ENCODE measurements at regions not wholly inside any gene's neighbourhood (a gene's known extent, or its start where the extent isn't known, plus 50 kb on each side); places are given as distances from the start of the nearest gene placed in this dataset.

DNA sequence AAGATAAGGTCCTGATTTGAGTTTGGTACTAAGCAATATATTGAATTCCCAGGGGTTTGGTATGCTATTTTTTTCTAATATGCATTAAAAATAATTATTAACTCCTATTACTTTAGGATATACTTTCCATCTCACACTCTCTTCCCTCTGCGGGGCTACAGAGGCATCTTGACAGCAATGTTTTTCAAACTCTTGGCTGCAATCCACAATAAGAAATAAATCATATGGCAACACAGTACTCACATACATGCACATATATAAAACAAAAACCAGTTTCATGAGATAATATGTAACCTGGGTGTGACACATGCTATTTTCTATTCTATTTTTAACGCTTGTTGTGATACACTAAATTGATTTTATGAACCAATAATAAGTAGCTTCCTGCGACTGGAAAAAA is 189.5 kb downstream of the UNC5CL start:
- TF ChIP-seq, protein P1, sequence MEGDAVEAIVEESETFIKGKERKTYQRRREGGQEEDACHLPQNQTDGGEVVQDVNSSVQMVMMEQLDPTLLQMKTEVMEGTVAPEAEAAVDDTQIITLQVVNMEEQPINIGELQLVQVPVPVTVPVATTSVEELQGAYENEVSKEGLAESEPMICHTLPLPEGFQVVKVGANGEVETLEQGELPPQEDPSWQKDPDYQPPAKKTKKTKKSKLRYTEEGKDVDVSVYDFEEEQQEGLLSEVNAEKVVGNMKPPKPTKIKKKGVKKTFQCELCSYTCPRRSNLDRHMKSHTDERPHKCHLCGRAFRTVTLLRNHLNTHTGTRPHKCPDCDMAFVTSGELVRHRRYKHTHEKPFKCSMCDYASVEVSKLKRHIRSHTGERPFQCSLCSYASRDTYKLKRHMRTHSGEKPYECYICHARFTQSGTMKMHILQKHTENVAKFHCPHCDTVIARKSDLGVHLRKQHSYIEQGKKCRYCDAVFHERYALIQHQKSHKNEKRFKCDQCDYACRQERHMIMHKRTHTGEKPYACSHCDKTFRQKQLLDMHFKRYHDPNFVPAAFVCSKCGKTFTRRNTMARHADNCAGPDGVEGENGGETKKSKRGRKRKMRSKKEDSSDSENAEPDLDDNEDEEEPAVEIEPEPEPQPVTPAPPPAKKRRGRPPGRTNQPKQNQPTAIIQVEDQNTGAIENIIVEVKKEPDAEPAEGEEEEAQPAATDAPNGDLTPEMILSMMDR (IDR thresholded peaks at IDR 0.05; ENCODE audit: low read length), result no peak
- no peak for TF ChIP-seq EZH2 (IDR thresholded peaks at IDR 0.05; ENCODE audit: borderline replicate concordance, low read length)
